CD4-positive, alpha-beta T cell (primary cell): ENCODE measurements at regions not wholly inside any gene's neighbourhood (a gene's known extent, or its start where the extent isn't known, plus 50 kb on each side); places are given as distances from the start of the nearest gene placed in this dataset.

Source experiments
- ATAC-seq: fragments of 200-7000 bp; cut with Tn5 transposase; one replicate; pipeline ENCODE4 v1.10.0; 2022; ENCODE audit warnings: mild to moderate bottlenecking; ENCODE audit not compliant: poor library complexity
- CTCF ChIA-PET: fragments of 350-600 bp; sonication (Branson Sonifier 250); formaldehyde crosslinking; loops from one replicate; lab custom pipeline; 2021; ENCODE audit warnings: antibody characterized with exemption, inconsistent platforms; lab: Charles Lee
- POLR2A ChIA-PET: fragments of 350-600 bp; sonication (Branson Sonifier 250); formaldehyde crosslinking; loops from one replicate; lab custom pipeline; 2021; ENCODE audit warnings: antibody characterized with exemption, inconsistent platforms; lab: Charles Lee
- DNase-seq, 14 experiments: peaks; one replicate each; pipeline ENCODE4 v3.0.0-alpha.2; 2013 to 2020; ENCODE audit warnings: mixed read lengths in 2 of 14
- H3K27ac ChIP-seq, 2 donors: one replicate each; pipeline versions ENCODE4 v1.5.1 to v1.7.0; 2013; ENCODE audit warnings: low read length in 2 of 2, low read depth in 1 of 2, mild to moderate bottlenecking in 1 of 2
- H3K27me3 ChIP-seq, 2 experiments: 1 replicate in 1 of 2; 2 replicates in 1 of 2; pipeline versions ENCODE4 v1.6.1 to v1.7.0; 2013; ENCODE audit warnings: low read length in 2 of 2, control low read depth in 1 of 2, mild to moderate bottlenecking in 1 of 2, moderate library complexity in 1 of 2; ENCODE audit not compliant: insufficient read depth in 2 of 2, control insufficient read depth in 1 of 2
- H3K36me3 ChIP-seq: one replicate; pipeline ENCODE4 v1.6.1; 2013; ENCODE audit warnings: low read length, control low read depth; ENCODE audit not compliant: insufficient read depth
- H3K4me1 ChIP-seq: one replicate; pipeline ENCODE4 v1.6.1; 2013; ENCODE audit warnings: low read length, control low read depth; ENCODE audit not compliant: insufficient read depth
- H3K4me3 ChIP-seq: one replicate; pipeline ENCODE4 v1.5.1; 2013; ENCODE audit warnings: mild to moderate bottlenecking, low read length, moderate library complexity
- H3K9me3 ChIP-seq, 2 experiments: 1 replicate in 1 of 2; 2 replicates in 1 of 2; pipeline versions ENCODE4 v1.6.1 to v1.7.0; 2013; ENCODE audit warnings: low read length in 2 of 2, mild to moderate bottlenecking in 2 of 2, control low read depth in 1 of 2, moderate library complexity in 1 of 2; ENCODE audit not compliant: control insufficient read depth in 1 of 2, insufficient read depth in 1 of 2
- H3K27ac Mint-ChIP-seq: one replicate; pipeline ENCODE4 v1.8.0; 2020; ENCODE audit warnings: mixed read lengths
- H3K27me3 Mint-ChIP-seq: one replicate; pipeline ENCODE4 v1.8.0; 2021; ENCODE audit warnings: mixed read lengths
- H3K36me3 Mint-ChIP-seq: one replicate; pipeline ENCODE4 v1.8.0; 2021; ENCODE audit warnings: low read depth, mixed read lengths
- H3K4me1 Mint-ChIP-seq: one replicate; pipeline ENCODE4 v1.8.0; 2021; ENCODE audit warnings: low read depth, mixed read lengths
- H3K4me3 Mint-ChIP-seq: one replicate; pipeline ENCODE4 v1.8.0; 2020; ENCODE audit warnings: mild to moderate bottlenecking, mixed read lengths
- H3K9me3 Mint-ChIP-seq: one replicate; pipeline ENCODE4 v1.8.0; 2020; ENCODE audit warnings: mixed read lengths
- CTCF ChIP-seq: fragments of 200-600 bp; IDR thresholded peaks from one replicate; pipeline ENCODE4 v1.8.0; 2022; ENCODE audit warnings: antibody characterized with exemption, mild to moderate bottlenecking
- intact Hi-C, 2 experiments: fragments of 100-400 bp; cut with DNase I in 1 of 2; cut with micrococcal nuclease in 1 of 2; formaldehyde crosslinking; loops; one replicate each; pipeline versions ENCODE4 v1.15.1 to v1.9.0; 2023 to 2025; cut with DNase I, micrococcal nuclease

GRCh38 chr2:180872255-180872654, 108.2 kb upstream of the UBE2E3 start:
- CTCF ChIA-PET: no interaction called here
- no peak overlapping the region for H3K27ac ChIP-seq
- peaks cover 0 to 4% of the 10 kb centered on the region in 2 experiments for H3K9me3 ChIP-seq
- no peak overlapping the region for H3K27ac Mint-ChIP-seq
- H3K36me3 Mint-ChIP-seq: no peaks in the 10 kb centered on the region
- TF ChIP-seq CTCF: no peak
- no peak for ATAC-seq
- no peak overlapping the region for H3K4me3 ChIP-seq
- H3K27me3 Mint-ChIP-seq: peaks cover 47% of the 10 kb centered on the region
- no peaks in the 10 kb centered on the region for H3K4me1 Mint-ChIP-seq
- no peak for DNase-seq
- no peaks in the 10 kb centered on the region for H3K27me3 ChIP-seq
- H3K4me1 ChIP-seq: no peaks in the 10 kb centered on the region
- H3K9me3 Mint-ChIP-seq: peaks cover 3% of the 10 kb centered on the region
- H3K4me3 Mint-ChIP-seq: no peak overlapping the region
- H3K36me3 ChIP-seq: no peaks in the 10 kb centered on the region
- intact Hi-C loops: no loop called here
- POLR2A ChIA-PET: no interaction called here

DNA sequence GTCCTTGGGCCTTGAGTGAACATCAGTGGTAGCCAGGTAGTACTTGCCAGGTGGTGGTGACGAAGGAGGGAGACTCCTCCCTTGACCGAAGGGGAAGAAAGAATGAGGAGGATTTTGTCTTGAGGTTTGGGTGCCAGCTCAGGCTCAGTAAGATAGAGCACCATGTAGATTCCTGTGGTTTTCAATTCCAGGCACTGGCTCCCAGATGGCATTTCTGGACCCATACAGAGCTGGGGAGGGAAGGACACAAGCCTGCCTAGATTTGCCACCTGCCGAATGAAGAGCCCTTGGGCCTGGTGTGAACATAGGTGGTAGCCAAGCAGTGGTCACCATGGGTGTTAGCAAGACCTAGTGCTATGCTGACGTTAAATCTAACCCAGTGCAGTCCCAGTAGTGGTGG, 108.8 kb upstream of the UBE2E3 start:
- peaks cover 0 to 4% of the 10 kb centered on the region in 2 experiments for H3K9me3 ChIP-seq
- DNase-seq: no peak
- no peak for ATAC-seq
- no peak for TF ChIP-seq CTCF
- ChIA-PET CTCF (no interaction called here), POLR2A (no interaction called here)
- Mint-ChIP-seq H3K4me3 (no peak overlapping the region), H3K4me1 (no peaks in the 10 kb centered on the region), H3K9me3 (peaks cover under 1% of the 10 kb centered on the region), H3K27me3 (peaks cover 52% of the 10 kb centered on the region), H3K36me3 (no peaks in the 10 kb centered on the region), H3K27ac (no peak overlapping the region)
- H3K36me3 ChIP-seq: no peaks in the 10 kb centered on the region
- no peak overlapping the region for H3K4me3 ChIP-seq
- no peak overlapping the region for H3K27ac ChIP-seq
- H3K4me1 ChIP-seq: no peaks in the 10 kb centered on the region
- no peaks in the 10 kb centered on the region for H3K27me3 ChIP-seq
- intact Hi-C loops: no loop called here

DNA sequence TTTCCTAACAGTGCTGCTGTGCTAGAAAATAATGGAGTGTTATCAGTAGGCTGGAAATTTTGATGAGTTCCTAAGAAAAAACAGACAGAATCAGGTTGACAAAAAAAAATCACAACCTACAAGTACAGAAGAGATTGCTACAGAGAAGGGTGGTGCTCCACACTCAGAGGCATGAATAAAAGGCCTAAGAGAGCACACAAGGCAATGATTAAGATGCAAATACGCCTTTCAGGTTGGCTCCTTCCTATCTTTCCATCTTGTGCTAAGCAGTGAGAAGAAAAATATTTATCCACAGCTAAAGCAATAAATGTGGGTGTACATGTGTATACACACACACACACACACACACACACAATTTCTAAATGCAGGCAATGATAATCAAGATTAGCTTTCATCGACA, 130.6 kb upstream of the UBE2E3 start:
- ATAC-seq (no peak), DNase-seq (no peak)
- H3K27me3 Mint-ChIP-seq: no peaks in the 10 kb centered on the region
- CTCF ChIA-PET: no interaction called here
- POLR2A ChIA-PET: no interaction called here
- Histone ChIP-seq H3K36me3 (no peaks in the 10 kb centered on the region), H3K9me3 (no peaks in the 10 kb centered on the region), H3K27me3 (no peaks in the 10 kb centered on the region), H3K4me3 (no peak overlapping the region), H3K27ac (no peak overlapping the region), H3K4me1 (no peaks in the 10 kb centered on the region)
- H3K4me1 Mint-ChIP-seq: no peaks in the 10 kb centered on the region
- TF ChIP-seq CTCF: no peak
- H3K9me3 Mint-ChIP-seq: no peaks in the 10 kb centered on the region
- H3K27ac Mint-ChIP-seq: no peak overlapping the region
- intact Hi-C loops: no loop called here
- no peak overlapping the region for H3K4me3 Mint-ChIP-seq
- H3K36me3 Mint-ChIP-seq: no peaks in the 10 kb centered on the region
